ENCODE measurements at regions not wholly inside any gene's neighbourhood (a gene's known extent, or its start where the extent isn't known, plus 50 kb on each side); places are given as distances from the start of the nearest gene placed in this dataset.

DNA sequence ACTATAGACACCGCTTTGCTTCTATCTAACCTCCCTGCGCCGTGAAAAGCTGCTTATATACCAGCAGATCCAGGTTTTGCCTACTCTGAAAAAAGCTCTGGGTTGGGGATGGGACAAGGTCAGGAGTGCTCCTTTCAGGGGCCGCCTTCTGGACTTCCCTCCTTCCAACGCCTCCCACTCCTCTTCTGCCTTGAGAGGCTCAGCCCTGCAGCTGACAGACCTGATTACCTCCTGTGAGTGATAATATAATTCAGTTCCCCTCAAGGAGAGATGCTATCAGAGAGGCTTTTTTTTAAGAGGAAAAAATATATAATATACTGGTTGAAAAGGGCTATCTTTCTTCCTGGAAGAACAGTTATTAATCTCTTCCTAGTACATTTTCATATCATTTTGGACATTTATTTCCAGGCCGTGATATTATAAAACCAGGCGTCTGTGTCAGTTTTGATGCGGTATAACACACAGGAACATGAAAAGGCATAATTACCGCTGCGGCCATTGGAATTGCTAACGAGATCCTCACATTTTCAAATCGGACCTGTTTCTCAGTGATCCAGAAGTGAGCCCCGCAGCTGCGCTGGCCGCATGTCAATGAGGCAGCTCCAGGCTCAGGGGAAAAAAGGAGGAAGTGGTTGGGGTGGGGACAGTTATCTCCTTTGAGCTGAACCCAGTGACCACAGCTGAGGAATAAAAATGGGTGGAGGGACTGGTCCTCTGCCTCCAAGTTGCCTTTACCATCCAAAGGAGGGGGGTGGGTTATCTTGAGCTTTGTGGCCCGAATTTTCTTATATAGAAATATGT is 457.1 kb downstream of the TYW1 start (continued):
- TF ChIP-seq, protein P1, sequence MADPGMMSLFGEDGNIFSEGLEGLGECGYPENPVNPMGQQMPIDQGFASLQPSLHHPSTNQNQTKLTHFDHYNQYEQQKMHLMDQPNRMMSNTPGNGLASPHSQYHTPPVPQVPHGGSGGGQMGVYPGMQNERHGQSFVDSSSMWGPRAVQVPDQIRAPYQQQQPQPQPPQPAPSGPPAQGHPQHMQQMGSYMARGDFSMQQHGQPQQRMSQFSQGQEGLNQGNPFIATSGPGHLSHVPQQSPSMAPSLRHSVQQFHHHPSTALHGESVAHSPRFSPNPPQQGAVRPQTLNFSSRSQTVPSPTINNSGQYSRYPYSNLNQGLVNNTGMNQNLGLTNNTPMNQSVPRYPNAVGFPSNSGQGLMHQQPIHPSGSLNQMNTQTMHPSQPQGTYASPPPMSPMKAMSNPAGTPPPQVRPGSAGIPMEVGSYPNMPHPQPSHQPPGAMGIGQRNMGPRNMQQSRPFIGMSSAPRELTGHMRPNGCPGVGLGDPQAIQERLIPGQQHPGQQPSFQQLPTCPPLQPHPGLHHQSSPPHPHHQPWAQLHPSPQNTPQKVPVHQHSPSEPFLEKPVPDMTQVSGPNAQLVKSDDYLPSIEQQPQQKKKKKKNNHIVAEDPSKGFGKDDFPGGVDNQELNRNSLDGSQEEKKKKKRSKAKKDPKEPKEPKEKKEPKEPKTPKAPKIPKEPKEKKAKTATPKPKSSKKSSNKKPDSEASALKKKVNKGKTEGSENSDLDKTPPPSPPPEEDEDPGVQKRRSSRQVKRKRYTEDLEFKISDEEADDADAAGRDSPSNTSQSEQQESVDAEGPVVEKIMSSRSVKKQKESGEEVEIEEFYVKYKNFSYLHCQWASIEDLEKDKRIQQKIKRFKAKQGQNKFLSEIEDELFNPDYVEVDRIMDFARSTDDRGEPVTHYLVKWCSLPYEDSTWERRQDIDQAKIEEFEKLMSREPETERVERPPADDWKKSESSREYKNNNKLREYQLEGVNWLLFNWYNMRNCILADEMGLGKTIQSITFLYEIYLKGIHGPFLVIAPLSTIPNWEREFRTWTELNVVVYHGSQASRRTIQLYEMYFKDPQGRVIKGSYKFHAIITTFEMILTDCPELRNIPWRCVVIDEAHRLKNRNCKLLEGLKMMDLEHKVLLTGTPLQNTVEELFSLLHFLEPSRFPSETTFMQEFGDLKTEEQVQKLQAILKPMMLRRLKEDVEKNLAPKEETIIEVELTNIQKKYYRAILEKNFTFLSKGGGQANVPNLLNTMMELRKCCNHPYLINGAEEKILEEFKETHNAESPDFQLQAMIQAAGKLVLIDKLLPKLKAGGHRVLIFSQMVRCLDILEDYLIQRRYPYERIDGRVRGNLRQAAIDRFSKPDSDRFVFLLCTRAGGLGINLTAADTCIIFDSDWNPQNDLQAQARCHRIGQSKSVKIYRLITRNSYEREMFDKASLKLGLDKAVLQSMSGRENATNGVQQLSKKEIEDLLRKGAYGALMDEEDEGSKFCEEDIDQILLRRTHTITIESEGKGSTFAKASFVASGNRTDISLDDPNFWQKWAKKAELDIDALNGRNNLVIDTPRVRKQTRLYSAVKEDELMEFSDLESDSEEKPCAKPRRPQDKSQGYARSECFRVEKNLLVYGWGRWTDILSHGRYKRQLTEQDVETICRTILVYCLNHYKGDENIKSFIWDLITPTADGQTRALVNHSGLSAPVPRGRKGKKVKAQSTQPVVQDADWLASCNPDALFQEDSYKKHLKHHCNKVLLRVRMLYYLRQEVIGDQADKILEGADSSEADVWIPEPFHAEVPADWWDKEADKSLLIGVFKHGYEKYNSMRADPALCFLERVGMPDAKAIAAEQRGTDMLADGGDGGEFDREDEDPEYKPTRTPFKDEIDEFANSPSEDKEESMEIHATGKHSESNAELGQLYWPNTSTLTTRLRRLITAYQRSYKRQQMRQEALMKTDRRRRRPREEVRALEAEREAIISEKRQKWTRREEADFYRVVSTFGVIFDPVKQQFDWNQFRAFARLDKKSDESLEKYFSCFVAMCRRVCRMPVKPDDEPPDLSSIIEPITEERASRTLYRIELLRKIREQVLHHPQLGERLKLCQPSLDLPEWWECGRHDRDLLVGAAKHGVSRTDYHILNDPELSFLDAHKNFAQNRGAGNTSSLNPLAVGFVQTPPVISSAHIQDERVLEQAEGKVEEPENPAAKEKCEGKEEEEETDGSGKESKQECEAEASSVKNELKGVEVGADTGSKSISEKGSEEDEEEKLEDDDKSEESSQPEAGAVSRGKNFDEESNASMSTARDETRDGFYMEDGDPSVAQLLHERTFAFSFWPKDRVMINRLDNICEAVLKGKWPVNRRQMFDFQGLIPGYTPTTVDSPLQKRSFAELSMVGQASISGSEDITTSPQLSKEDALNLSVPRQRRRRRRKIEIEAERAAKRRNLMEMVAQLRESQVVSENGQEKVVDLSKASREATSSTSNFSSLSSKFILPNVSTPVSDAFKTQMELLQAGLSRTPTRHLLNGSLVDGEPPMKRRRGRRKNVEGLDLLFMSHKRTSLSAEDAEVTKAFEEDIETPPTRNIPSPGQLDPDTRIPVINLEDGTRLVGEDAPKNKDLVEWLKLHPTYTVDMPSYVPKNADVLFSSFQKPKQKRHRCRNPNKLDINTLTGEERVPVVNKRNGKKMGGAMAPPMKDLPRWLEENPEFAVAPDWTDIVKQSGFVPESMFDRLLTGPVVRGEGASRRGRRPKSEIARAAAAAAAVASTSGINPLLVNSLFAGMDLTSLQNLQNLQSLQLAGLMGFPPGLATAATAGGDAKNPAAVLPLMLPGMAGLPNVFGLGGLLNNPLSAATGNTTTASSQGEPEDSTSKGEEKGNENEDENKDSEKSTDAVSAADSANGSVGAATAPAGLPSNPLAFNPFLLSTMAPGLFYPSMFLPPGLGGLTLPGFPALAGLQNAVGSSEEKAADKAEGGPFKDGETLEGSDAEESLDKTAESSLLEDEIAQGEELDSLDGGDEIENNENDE (IDR thresholded peaks at IDR 0.05; ENCODE audit: insufficient replicate concordance, low read length): no peak
- TF ChIP-seq PHF8 (conservative IDR thresholded peaks at IDR 0.05; ENCODE audit: low read depth, low read length) (no peak), SIRT6 (IDR thresholded peaks at IDR 0.05; ENCODE audit: low read length) (no peak), FOSL1 (IDR thresholded peaks at IDR 0.05; ENCODE audit: insufficient read depth, low read depth, low read length) (no peak), TEAD4 (IDR thresholded peaks at IDR 0.05; ENCODE audit: low read depth, low read length) (no peak), YY1 (IDR thresholded peaks at IDR 0.05; ENCODE audit: low read depth, low read length) (no peak), CBX5 (IDR thresholded peaks at IDR 0.05; ENCODE audit: low read depth, low read length) (no peak), TCF12 (IDR thresholded peaks at IDR 0.05; ENCODE audit: low read depth, low read length) (no peak), CBX8 (IDR thresholded peaks at IDR 0.05; ENCODE audit: borderline replicate concordance, low read depth, low read length) (no peak), EZH2 (IDR thresholded peaks at IDR 0.05; ENCODE audit: low read depth, low read length, severe bottlenecking) (no peak), TAF7 (optimal IDR thresholded peaks at IDR 0.05; ENCODE audit: borderline replicate concordance, low read depth, low read length) (no peak)

All from H1 (cell line).